Adipocyte (in vitro differentiated cells): ENCODE measurements at regions not wholly inside any gene's neighbourhood (a gene's known extent, or its start where the extent isn't known, plus 50 kb on each side); places are given as distances from the start of the nearest gene placed in this dataset.
A peak's percentile ranks its signal among the peaks of the same experiment; 100 is the strongest.

ENCODE experiments used
- DNase-seq: peaks from one replicate; pipeline ENCODE4 v3.0.0-alpha.2; 2015; ENCODE audit warnings: low read depth
- H3K27me3 ChIP-seq: replicated peaks from 2 replicates; pipeline ENCODE4 v1.7.0; 2013; ENCODE audit warnings: mild to moderate bottlenecking, low read length, moderate library complexity; ENCODE audit not compliant: control insufficient read depth, insufficient read depth
- H3K36me3 ChIP-seq: 2 replicates; pipeline ENCODE4 v1.7.0; 2013; ENCODE audit warnings: low read length, mild to moderate bottlenecking, moderate library complexity; ENCODE audit not compliant: control insufficient read depth, insufficient read depth, severe bottlenecking
- H3K4me1 ChIP-seq: 2 replicates; pipeline ENCODE4 v1.7.0; 2013; ENCODE audit warnings: mild to moderate bottlenecking, low read length, moderate library complexity; ENCODE audit not compliant: control insufficient read depth, insufficient read depth
- H3K4me3 ChIP-seq: 2 replicates; pipeline ENCODE4 v1.7.0; 2013; ENCODE audit warnings: mild to moderate bottlenecking, low read length, moderate library complexity
- H3K9ac ChIP-seq: 2 replicates; pipeline ENCODE4 v1.7.0; 2013; ENCODE audit warnings: mild to moderate bottlenecking, low read length, moderate library complexity
- H3K9me3 ChIP-seq: 2 replicates; pipeline ENCODE4 v1.7.0; 2013; ENCODE audit warnings: mild to moderate bottlenecking, low read length, moderate library complexity; ENCODE audit not compliant: control insufficient read depth

DNA sequence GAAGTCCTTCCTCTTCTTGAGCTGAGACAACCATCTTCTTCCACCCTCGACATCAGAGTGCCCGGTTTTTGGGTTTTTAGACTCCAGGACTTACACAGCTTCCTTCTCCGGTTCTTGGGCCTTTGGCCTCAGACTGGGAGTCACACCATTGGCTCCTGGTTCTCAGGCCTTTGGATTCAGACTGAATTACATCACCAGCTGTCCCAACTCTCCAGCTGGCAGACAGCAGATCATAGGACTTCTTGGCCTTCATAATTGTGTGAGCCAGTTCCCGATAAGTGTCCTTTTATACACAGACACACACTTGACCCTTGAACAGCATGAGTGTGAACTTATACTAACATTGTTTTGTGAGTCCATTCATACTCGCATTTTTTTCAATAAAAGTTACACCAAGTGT lies 166.0 kb upstream of the UBL3 start:
- no peaks in the 10 kb centered on the region for H3K27me3 ChIP-seq
- H3K9ac ChIP-seq = no peak overlapping the region
- H3K4me1 ChIP-seq = peaks cover 16% of the 10 kb centered on the region
- DNase-seq = no peak
- no peak overlapping the region for H3K4me3 ChIP-seq
- no peaks in the 10 kb centered on the region for H3K9me3 ChIP-seq
- H3K36me3 ChIP-seq = no peaks in the 10 kb centered on the region

GRCh38 chr13:30009411-30009810 lies 159.0 kb upstream of the UBL3 start:
- Histone ChIP-seq H3K9me3 (no peaks in the 10 kb centered on the region), H3K4me1 (no peaks in the 10 kb centered on the region), H3K36me3 (no peaks in the 10 kb centered on the region), H3K9ac (no peak overlapping the region), H3K27me3 (no peaks in the 10 kb centered on the region), H3K4me3 (no peak overlapping the region)
- DNase-seq = no peak

DNA sequence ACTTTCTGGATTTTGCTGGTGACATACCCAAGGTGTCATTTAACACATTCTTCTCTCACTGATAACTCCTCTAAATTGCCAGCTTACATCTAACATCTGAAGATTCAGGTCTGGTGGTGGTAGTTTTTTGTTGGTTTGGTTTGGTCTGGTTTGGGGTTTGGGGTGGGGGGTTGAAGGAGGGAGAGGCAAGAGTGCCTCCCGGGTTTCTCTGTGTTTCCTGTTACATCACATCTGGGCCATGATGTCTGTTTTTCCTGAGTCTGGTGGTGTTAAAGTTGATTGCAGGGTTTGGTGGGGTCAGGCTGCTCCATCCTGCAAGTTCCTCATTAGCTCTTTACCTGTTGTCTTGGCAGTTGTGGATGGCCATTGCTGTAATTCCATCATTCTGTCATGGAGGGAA lies 155.8 kb upstream of the UBL3 start:
- H3K4me1 ChIP-seq = peaks cover 9% of the 10 kb centered on the region
- H3K4me3 ChIP-seq = no peak overlapping the region
- H3K9me3 ChIP-seq = no peaks in the 10 kb centered on the region
- no peaks in the 10 kb centered on the region for H3K27me3 ChIP-seq
- no peak overlapping the region for H3K9ac ChIP-seq
- no peak for DNase-seq
- H3K36me3 ChIP-seq = no peaks in the 10 kb centered on the region

DNA sequence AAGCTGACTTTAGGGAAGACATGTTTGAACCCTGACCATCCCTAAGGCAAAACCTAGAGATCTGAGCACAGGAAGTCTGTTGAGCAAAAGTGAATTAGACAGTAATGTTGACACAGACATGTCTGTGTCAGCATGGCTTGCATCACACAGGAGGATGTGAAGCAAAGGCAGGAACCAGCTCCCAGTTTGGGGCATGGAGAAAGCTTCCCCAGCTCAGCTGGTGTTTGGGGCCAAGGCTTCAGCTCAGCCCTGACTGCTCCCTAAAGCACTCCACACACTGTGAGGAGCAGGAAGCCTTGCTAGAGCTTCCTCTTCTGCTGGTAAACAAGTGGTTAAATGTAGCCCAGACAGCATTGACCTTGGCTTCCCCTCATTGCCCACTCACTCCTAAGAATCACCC lies 153.8 kb upstream of the UBL3 start:
- peak; percentile 41 for DNase-seq
- H3K4me3 ChIP-seq = no peak overlapping the region
- H3K4me1 ChIP-seq = peaks cover 9% of the 10 kb centered on the region
- no peak overlapping the region for H3K9ac ChIP-seq
- no peaks in the 10 kb centered on the region for H3K36me3 ChIP-seq
- no peaks in the 10 kb centered on the region for H3K9me3 ChIP-seq
- H3K27me3 ChIP-seq = no peaks in the 10 kb centered on the region

DNA sequence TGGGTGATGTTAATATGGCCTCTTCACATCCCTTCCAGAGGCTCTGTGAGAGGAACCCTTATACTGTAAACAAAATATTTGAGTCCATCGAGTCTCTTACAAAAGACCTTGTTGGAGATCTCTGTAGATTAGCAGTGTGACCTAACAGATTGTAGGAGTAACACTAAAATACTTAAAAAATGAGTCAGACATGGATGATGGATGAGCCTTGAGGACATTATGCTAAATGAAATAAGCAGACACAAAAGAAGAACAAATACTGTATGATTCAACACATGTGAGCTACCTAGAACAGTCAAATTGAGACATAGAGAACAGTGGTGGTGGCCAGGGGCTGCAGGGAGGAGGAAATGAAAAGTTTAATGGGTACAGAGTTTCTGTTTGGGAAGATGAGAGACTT lies 152.2 kb upstream of the UBL3 start:
- peaks cover 9% of the 10 kb centered on the region for H3K4me1 ChIP-seq
- no peaks in the 10 kb centered on the region for H3K36me3 ChIP-seq
- H3K9ac ChIP-seq = no peak overlapping the region
- no peak overlapping the region for H3K4me3 ChIP-seq
- H3K27me3 ChIP-seq = no peaks in the 10 kb centered on the region
- peak; percentile 68 for DNase-seq
- no peaks in the 10 kb centered on the region for H3K9me3 ChIP-seq

DNA sequence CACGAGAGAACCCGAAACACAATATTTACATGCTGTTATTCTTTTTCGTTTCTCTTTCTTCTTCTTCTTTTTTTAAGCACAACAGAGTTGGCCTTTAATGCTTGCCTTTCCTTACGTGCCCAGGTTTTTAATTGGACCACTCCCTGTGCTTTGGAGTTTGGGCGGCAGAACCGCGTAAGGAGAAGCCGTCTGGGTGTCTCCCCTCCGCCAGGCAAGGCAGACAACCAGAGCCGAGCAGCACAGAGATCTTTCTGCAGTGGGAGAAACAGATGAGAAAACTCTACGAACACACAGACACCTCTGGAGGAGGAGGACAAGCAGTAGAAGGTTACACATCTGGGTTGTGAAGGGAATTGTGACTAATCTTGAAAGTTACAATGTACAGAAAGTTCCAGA lies 150.0 kb upstream of the UBL3 start:
- Histone ChIP-seq H3K27me3 (no peaks in the 10 kb centered on the region), H3K9me3 (no peaks in the 10 kb centered on the region), H3K9ac (no peak overlapping the region), H3K36me3 (no peaks in the 10 kb centered on the region), H3K4me1 (peaks cover 9% of the 10 kb centered on the region), H3K4me3 (no peak overlapping the region)
- DNase-seq = no peak

- no peaks in the 10 kb centered on the region for H3K27me3 ChIP-seq
- H3K4me1 ChIP-seq = peaks cover 15% of the 10 kb centered on the region
- no peak overlapping the region for H3K4me3 ChIP-seq
- H3K9ac ChIP-seq = no peak overlapping the region
- no peak for DNase-seq
- H3K9me3 ChIP-seq = no peaks in the 10 kb centered on the region
- H3K36me3 ChIP-seq = no peaks in the 10 kb centered on the region
Measured at GRCh38 chr13:29999492-30000369, 149.3 kb upstream of the UBL3 start.

DNA sequence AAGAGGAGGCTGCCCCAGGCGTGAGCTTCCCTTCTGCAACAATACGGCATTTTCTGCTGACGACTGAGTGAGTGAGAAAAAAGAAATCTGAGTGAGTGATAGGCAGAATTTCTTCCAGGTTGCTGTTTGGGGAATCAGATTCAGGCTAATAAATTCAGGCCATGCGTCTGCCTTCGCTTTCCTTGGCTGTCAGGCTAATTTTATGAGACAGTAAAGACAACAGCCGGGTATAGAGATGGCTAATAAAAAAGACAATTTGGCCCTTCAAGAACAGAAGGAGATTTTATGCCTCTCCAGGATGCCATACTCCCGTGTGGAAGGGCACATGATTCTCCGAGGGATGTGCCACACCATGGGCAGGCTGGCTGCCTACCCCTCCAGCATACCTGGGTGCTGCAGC lies 145.9 kb upstream of the UBL3 start:
- H3K9ac ChIP-seq = no peak overlapping the region
- H3K27me3 ChIP-seq = no peaks in the 10 kb centered on the region
- no peaks in the 10 kb centered on the region for H3K36me3 ChIP-seq
- H3K9me3 ChIP-seq = no peaks in the 10 kb centered on the region
- peaks cover 32% of the 10 kb centered on the region for H3K4me1 ChIP-seq
- H3K4me3 ChIP-seq = no peak overlapping the region
- DNase-seq = no peak

DNA sequence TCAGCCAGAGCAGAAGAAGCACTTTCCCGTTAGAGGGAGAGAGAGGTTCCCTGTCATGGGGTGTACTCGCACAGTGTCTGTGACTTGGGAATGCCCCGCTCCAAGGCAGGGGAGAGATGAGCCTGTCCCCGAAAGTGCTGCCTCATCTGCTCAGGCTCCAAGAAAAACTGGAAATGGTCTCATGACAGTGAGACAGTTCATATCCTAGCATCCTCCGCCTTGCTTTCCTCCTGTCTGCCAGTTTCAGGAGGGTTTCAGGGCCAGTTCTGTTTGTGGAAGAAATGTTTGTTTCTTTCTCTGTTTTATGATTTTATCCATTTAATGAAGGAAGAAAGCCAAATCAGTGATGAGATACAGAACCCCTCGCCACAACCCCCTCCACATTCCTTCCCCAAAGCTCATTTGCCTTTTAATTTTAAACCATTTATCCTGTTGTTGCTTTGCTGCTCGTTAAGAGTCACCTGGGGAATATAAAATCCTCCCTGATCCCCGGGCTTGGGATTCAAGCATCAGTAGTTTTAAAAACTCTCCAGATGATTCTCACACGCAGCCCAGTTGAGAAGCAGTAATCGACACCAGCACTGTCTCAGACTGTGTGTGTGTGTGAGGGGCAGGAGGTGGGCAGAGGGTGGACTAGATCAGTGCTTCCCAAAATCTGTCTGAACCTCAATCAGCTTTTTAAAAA lies 144.6 kb upstream of the UBL3 start:
- Histone ChIP-seq H3K9ac (peak overlapping the region; percentile 2), H3K36me3 (no peaks in the 10 kb centered on the region), H3K4me3 (no peak overlapping the region), H3K27me3 (no peaks in the 10 kb centered on the region), H3K9me3 (no peaks in the 10 kb centered on the region), H3K4me1 (peaks cover 36% of the 10 kb centered on the region)
- DNase-seq = no peak

DNA sequence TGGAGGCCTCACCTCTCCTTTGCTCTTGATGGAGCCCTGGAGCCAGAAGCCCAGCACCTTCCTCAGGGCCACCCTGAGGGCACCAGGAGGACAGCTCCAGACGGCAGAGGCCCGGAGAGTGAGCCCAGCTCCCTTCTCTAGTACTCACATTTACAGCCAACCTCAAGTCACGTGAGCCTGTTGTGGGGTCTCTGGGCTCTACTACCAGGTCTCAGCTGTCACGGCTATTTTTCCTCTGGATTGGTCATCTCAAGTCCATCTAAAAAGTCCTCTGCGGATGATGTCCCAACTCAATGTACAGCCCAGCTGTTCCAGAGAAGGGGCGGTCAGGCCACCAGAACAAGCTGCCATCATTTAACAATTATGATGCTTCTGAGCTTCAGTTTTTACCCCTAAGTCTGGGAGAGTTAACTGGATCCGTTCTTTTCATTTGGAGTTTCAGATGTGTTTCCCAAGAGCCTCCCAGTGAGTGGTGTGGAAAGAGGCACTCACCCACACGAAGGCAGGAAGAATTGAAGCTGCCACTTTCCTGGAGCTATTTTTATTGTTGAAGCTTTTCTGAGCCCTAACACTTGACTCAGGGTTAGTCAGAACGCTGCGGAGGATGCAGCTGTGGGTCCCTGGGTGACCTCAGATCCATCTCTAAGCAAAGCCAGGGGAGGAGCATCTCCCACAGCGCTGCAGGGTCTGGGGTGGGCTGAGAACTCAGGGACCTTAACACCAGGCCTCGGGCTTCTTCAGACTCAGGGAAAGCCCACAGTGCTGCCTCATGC lies 143.5 kb upstream of the UBL3 start:
- H3K27me3 ChIP-seq = no peaks in the 10 kb centered on the region
- H3K4me1 ChIP-seq = peaks cover 36% of the 10 kb centered on the region
- H3K36me3 ChIP-seq = no peaks in the 10 kb centered on the region
- DNase-seq = peak; percentile 37
- peak overlapping the region; percentile 2 for H3K9ac ChIP-seq
- H3K9me3 ChIP-seq = no peaks in the 10 kb centered on the region
- no peak overlapping the region for H3K4me3 ChIP-seq

DNA sequence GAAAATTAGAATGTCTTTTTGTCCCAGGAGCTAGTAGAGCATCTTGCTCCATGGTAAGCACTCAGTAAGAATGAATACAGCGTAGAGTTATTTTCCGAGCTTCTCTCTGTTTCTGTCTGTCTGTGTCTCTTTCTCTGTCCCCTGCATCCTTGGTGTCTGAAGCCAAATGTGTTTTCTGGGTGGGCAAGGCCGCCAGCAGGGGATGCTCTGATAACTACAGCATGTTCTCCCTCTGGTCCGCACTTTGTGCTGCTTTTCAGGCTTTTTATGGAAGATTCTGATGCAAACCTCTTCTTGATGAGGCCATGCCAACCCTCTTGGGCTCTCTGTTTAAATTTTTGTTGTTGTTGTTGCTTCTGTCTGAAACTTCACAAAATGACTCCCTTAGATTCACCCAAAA lies 142.8 kb upstream of the UBL3 start:
- peaks cover 7% of the 10 kb centered on the region for H3K9me3 ChIP-seq
- H3K36me3 ChIP-seq = no peaks in the 10 kb centered on the region
- no peaks in the 10 kb centered on the region for H3K27me3 ChIP-seq
- H3K4me3 ChIP-seq = no peak overlapping the region
- DNase-seq = no peak
- no peak overlapping the region for H3K9ac ChIP-seq
- H3K4me1 ChIP-seq = peaks cover 36% of the 10 kb centered on the region
